Endodermal cell (in vitro differentiated cells): ENCODE measurements at regions not wholly inside any gene's neighbourhood (a gene's known extent, or its start where the extent isn't known, plus 50 kb on each side); places are given as distances from the start of the nearest gene placed in this dataset.

ENCODE experiments used
- DNase-seq: peaks from one replicate; pipeline ENCODE4 v3.0.0-alpha.2; 2017
- H3K27ac ChIP-seq: 2 replicates; pipeline ENCODE4 v1.5.1; 2013; ENCODE audit warnings: mild to moderate bottlenecking, low read depth, low read length, moderate library complexity
- H3K27me3 ChIP-seq: 2 replicates; pipeline ENCODE4 v1.6.1; 2013; ENCODE audit warnings: mild to moderate bottlenecking, low read length, moderate library complexity; ENCODE audit not compliant: insufficient read depth, control insufficient read depth, poor library complexity, severe bottlenecking
- H3K36me3 ChIP-seq: 2 replicates; pipeline ENCODE4 v1.7.0; 2013; ENCODE audit warnings: mild to moderate bottlenecking, low read length, moderate library complexity; ENCODE audit not compliant: control insufficient read depth, insufficient read depth
- H3K4me1 ChIP-seq: one replicate; pipeline ENCODE4 v1.7.0; 2013; ENCODE audit warnings: low read length; ENCODE audit not compliant: control insufficient read depth, insufficient read depth
- H3K4me3 ChIP-seq: 2 replicates; pipeline ENCODE4 v1.5.1; 2013; ENCODE audit warnings: mild to moderate bottlenecking, low read length, moderate library complexity
- H3K9ac ChIP-seq: 2 replicates; pipeline ENCODE4 v1.6.1; 2013; ENCODE audit warnings: mild to moderate bottlenecking, low read length, moderate library complexity; ENCODE audit not compliant: poor library complexity, severe bottlenecking; ENCODE audit errors: extremely low read depth
- H3K9me3 ChIP-seq: 2 replicates; pipeline ENCODE4 v1.6.1; 2013; ENCODE audit warnings: mild to moderate bottlenecking, low read length, moderate library complexity; ENCODE audit not compliant: control insufficient read depth
- H3K27ac Mint-ChIP-seq: 2 replicates; pipeline ENCODE4 v1.8.0; 2020; ENCODE audit warnings: mixed read lengths
- H3K27me3 Mint-ChIP-seq: 2 replicates; pipeline ENCODE4 v1.8.0; 2021; ENCODE audit warnings: mild to moderate bottlenecking, mixed read lengths; ENCODE audit not compliant: insufficient read depth
- H3K36me3 Mint-ChIP-seq: 2 replicates; pipeline ENCODE4 v1.8.0; 2020; ENCODE audit warnings: low read depth, mixed read lengths
- H3K4me1 Mint-ChIP-seq: 2 replicates; pipeline ENCODE4 v1.8.0; 2020; ENCODE audit warnings: mixed read lengths
- H3K4me3 Mint-ChIP-seq: 2 replicates; pipeline ENCODE4 v1.8.0; 2020; ENCODE audit warnings: mild to moderate bottlenecking, moderate library complexity, mixed read lengths
- H3K9me3 Mint-ChIP-seq: 2 replicates; pipeline ENCODE4 v1.8.0; 2020; ENCODE audit warnings: mild to moderate bottlenecking, mixed read lengths
- CTCF ChIP-seq: fragments of 200-600 bp; sonication (generic); conservative IDR thresholded peaks from 2 replicates; pipeline ENCODE4 v1.5.0; 2021; ENCODE audit warnings: antibody characterized with exemption, mild to moderate bottlenecking
- WGBS, 2 experiments: methylation state at CpG; one replicate each; pipeline versions ENCODE4 v1.1.5 to v1.1.7; 2013; ENCODE audit warnings: missing lambda C conversion rate in 2 of 2, mixed read lengths in 1 of 2; ENCODE audit not compliant: insufficient coverage in 1 of 2, insufficient read length in 1 of 2; 5-methylcytosine and 5-hydroxymethylcytosine counted together

- Mint-ChIP-seq H3K27me3 (no peaks in the 10 kb centered on the region), H3K36me3 (no peaks in the 10 kb centered on the region), H3K9me3 (no peaks in the 10 kb centered on the region), H3K4me3 (no peak overlapping the region), H3K27ac (no peak overlapping the region), H3K4me1 (peaks cover 16% of the 10 kb centered on the region)
- Histone ChIP-seq H3K9ac (no peak overlapping the region), H3K4me1 (no peaks in the 10 kb centered on the region), H3K27ac (peak overlapping the region; percentile 74), H3K27me3 (no peaks in the 10 kb centered on the region), H3K9me3 (no peaks in the 10 kb centered on the region), H3K4me3 (no peak overlapping the region), H3K36me3 (no peaks in the 10 kb centered on the region)
- no peak for TF ChIP-seq CTCF
- DNase-seq: no peak
- 71 to 89% methylated on average over 3 to 4 of the region's 4 CpGs for WGBS, 2 experiments
Observed at GRCh38 chr18:28541934-28542333, 365.0 kb upstream of the CDH2 start.

- H3K27ac ChIP-seq: peak overlapping the region; percentile 74
- no peak for TF ChIP-seq CTCF
- Mint-ChIP-seq H3K27ac (no peak overlapping the region), H3K27me3 (no peaks in the 10 kb centered on the region), H3K4me3 (no peak overlapping the region), H3K4me1 (peaks cover 16% of the 10 kb centered on the region), H3K9me3 (no peaks in the 10 kb centered on the region), H3K36me3 (no peaks in the 10 kb centered on the region)
- H3K9ac ChIP-seq: no peak overlapping the region
- DNase-seq: no peak
- WGBS, 2 experiments: 57 to 71% methylated on average over 3 of the region's 3 CpGs
- H3K9me3 ChIP-seq: no peaks in the 10 kb centered on the region
- H3K27me3 ChIP-seq: no peaks in the 10 kb centered on the region
- no peak overlapping the region for H3K4me3 ChIP-seq
- H3K4me1 ChIP-seq: no peaks in the 10 kb centered on the region
- no peaks in the 10 kb centered on the region for H3K36me3 ChIP-seq
Observed at GRCh38 chr18:28541276-28541930, 364.5 kb upstream of the CDH2 start.

GRCh38 chr18:28529644-28530043 lies 352.7 kb upstream of the CDH2 start:
- Histone ChIP-seq H3K27me3 (no peaks in the 10 kb centered on the region), H3K36me3 (no peaks in the 10 kb centered on the region), H3K27ac (no peak overlapping the region), H3K4me1 (no peaks in the 10 kb centered on the region), H3K9ac (no peak overlapping the region), H3K4me3 (no peak overlapping the region), H3K9me3 (no peaks in the 10 kb centered on the region)
- no peaks in the 10 kb centered on the region for H3K36me3 Mint-ChIP-seq
- no peak overlapping the region for H3K27ac Mint-ChIP-seq
- no peaks in the 10 kb centered on the region for H3K9me3 Mint-ChIP-seq
- DNase-seq: no peak
- no peak for TF ChIP-seq CTCF
- H3K27me3 Mint-ChIP-seq: no peaks in the 10 kb centered on the region
- 91 to 100% methylated on average over 1 of the region's 1 CpG for WGBS, 2 experiments
- H3K4me3 Mint-ChIP-seq: no peak overlapping the region
- H3K4me1 Mint-ChIP-seq: no peaks in the 10 kb centered on the region
